ENCODE measurements at regions not wholly inside any gene's neighbourhood (a gene's known extent, or its start where the extent isn't known, plus 50 kb on each side); places are given as distances from the start of the nearest gene placed in this dataset.

DNA sequence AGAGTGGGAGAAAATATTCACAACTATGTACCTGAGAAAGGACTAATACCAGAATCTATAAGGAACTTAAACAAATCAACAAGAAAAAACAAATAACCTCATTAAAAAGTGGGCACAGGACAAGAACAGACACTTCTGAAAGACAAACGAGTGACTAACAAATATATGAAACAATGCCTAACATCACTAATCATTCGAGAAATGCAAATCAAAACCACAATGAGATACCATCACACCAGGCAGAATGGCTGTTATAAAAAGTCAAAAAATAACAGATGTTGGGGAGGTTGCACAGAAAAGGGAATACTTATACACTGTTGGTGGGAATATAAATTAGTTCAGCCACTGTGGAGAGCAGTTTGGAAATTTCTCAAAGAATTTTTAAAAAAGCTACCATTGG is 83.5 kb upstream of the WSCD1 start:
- TF ChIP-seq, protein P1, sequence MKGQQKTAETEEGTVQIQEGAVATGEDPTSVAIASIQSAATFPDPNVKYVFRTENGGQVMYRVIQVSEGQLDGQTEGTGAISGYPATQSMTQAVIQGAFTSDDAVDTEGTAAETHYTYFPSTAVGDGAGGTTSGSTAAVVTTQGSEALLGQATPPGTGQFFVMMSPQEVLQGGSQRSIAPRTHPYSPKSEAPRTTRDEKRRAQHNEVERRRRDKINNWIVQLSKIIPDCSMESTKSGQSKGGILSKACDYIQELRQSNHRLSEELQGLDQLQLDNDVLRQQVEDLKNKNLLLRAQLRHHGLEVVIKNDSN (IDR thresholded peaks at IDR 0.05): no peak
- no peak for TF ChIP-seq RAD21 (IDR thresholded peaks at IDR 0.05; ENCODE audit: low read depth)
- TF ChIP-seq, protein P2, sequence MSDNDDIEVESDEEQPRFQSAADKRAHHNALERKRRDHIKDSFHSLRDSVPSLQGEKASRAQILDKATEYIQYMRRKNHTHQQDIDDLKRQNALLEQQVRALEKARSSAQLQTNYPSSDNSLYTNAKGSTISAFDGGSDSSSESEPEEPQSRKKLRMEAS (IDR thresholded peaks at IDR 0.05): no peak
- TF ChIP-seq CREB1 (IDR thresholded peaks at IDR 0.05; ENCODE audit: low read depth): no peak
- TF ChIP-seq TAF1 (IDR thresholded peaks at IDR 0.05; ENCODE audit: low read depth): no peak
- no peak for TF ChIP-seq CEBPB (IDR thresholded peaks at IDR 0.05)
- TF ChIP-seq, protein P3, sequence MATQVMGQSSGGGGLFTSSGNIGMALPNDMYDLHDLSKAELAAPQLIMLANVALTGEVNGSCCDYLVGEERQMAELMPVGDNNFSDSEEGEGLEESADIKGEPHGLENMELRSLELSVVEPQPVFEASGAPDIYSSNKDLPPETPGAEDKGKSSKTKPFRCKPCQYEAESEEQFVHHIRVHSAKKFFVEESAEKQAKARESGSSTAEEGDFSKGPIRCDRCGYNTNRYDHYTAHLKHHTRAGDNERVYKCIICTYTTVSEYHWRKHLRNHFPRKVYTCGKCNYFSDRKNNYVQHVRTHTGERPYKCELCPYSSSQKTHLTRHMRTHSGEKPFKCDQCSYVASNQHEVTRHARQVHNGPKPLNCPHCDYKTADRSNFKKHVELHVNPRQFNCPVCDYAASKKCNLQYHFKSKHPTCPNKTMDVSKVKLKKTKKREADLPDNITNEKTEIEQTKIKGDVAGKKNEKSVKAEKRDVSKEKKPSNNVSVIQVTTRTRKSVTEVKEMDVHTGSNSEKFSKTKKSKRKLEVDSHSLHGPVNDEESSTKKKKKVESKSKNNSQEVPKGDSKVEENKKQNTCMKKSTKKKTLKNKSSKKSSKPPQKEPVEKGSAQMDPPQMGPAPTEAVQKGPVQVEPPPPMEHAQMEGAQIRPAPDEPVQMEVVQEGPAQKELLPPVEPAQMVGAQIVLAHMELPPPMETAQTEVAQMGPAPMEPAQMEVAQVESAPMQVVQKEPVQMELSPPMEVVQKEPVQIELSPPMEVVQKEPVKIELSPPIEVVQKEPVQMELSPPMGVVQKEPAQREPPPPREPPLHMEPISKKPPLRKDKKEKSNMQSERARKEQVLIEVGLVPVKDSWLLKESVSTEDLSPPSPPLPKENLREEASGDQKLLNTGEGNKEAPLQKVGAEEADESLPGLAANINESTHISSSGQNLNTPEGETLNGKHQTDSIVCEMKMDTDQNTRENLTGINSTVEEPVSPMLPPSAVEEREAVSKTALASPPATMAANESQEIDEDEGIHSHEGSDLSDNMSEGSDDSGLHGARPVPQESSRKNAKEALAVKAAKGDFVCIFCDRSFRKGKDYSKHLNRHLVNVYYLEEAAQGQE (IDR thresholded peaks at IDR 0.05; ENCODE audit: low read depth): no peak
- TF ChIP-seq EP300 (IDR thresholded peaks at IDR 0.05; ENCODE audit: borderline replicate concordance): no peak
- no peak for TF ChIP-seq TCF12 (IDR thresholded peaks at IDR 0.05; ENCODE audit: low read depth)
- no peak for TF ChIP-seq FOXM1 (IDR thresholded peaks at IDR 0.05; ENCODE audit: borderline replicate concordance, low read depth)
- TF ChIP-seq YY1 (IDR thresholded peaks at IDR 0.05; ENCODE audit: low read depth): no peak
- TF ChIP-seq EGR1 (IDR thresholded peaks at IDR 0.05): no peak

All from Ishikawa (cell line).